ENCODE measurements at regions not wholly inside any gene's neighbourhood (a gene's known extent, or its start where the extent isn't known, plus 50 kb on each side); places are given as distances from the start of the nearest gene placed in this dataset.
A peak's percentile ranks its signal among the peaks of the same experiment; 100 is the strongest.

GRCh38 chr3:86793786-86794185 lies 197.2 kb downstream of the VGLL3 start:
- H3K27ac ChIP-seq (ENCODE audit: insufficient read depth, low read length): peak overlapping the region; percentile 85; the same call in 1 of the 2 replicates
- H3K9me3 ChIP-seq (ENCODE audit: control insufficient read depth, insufficient read depth, low read length): no peaks in the 10 kb centered on the region
- peak overlapping the region; percentile 77; the same call in 1 of the 2 replicates for H3K4ac ChIP-seq (ENCODE audit: low read depth, low read length)
- intact Hi-C loops (cut with micrococcal nuclease): loop anchor here (1.0 to 5.0 kb wide), 3 partner anchors 64 to 198 kb away; partner anchors contain the start of gene VGLL3
- peaks cover 5% of the 10 kb centered on the region; the same call in 1 of the 2 replicates for H3K4me1 ChIP-seq (ENCODE audit: control insufficient read depth, insufficient read depth, low read length)
- H3K23ac ChIP-seq (ENCODE audit: low read depth, low read length): peak overlapping the region; percentile 63; the same call in 1 of the 2 replicates
- H2AK5ac ChIP-seq (ENCODE audit: low read depth, low read length): no peak overlapping the region
- dilution Hi-C loops (cut with HindIII; ENCODE audit: low sequenced_read_pairs, unreplicated experiment): no loop called here
- peak overlapping the region; percentile 88 to 95 for H4K8ac ChIP-seq (ENCODE audit: low read depth in 2 of 2, low read length in 2 of 2)
- peak overlapping the region; percentile 99 for H3K18ac ChIP-seq (ENCODE audit: low read depth, low read length)
- no CpG with 5 or more reads among the region's 1 CpG for WGBS, 2 experiments (ENCODE audit: extremely low coverage in 2 of 2, insufficient read length in 1 of 2)
- no TSS peak for BruUV-seq (replicated peaks)
- no peaks in the 10 kb centered on the region for H4K20me1 ChIP-seq (ENCODE audit: insufficient read depth, low read length)
- peak overlapping the region; percentile 94 for H3K4me2 ChIP-seq (ENCODE audit: low read depth, low read length)
- ATAC-seq (ENCODE audit: low read depth) (peak; percentile 95), DNase-seq (peak; percentile 97)
- ChIA-PET CTCF (interaction anchor here (0.8 kb wide), 1 partner anchor 9 kb away, joined by 3 read pairs; no protein-coding TSS in a partner anchor), POLR2A (ENCODE audit: unreplicated experiment) (interaction anchor here (0.6 to 1.0 kb wide), 3 partner anchors 192 to 249 kb away, joined by 3 to 8 read pairs (median 7); partner anchors contain the start of gene VGLL3)
- 0 out of 3 replicates have a peak overlapping the region, but pooled peaks have one; percentile 16 for H2BK15ac ChIP-seq (ENCODE audit: low read depth, low read length)
- peak overlapping the region; percentile 82; the same call in 1 of the 2 replicates for H2BK20ac ChIP-seq (ENCODE audit: low read depth, low read length)
- H2AFZ ChIP-seq (replicated peaks; ENCODE audit: low read length, poor library complexity): no peak overlapping the region
- H2BK5ac ChIP-seq (ENCODE audit: low read depth, low read length, poor library complexity, severe bottlenecking): peak overlapping the region; percentile 99
- no peak overlapping the region for H2AK9ac ChIP-seq (replicated peaks; ENCODE audit: low read depth, low read length, poor library complexity)
- H3K9ac ChIP-seq (ENCODE audit: low read depth, low read length): peak overlapping the region; percentile 98; the same call in 1 of the 2 replicates
- H3K56ac ChIP-seq (ENCODE audit: extremely low read depth, insufficient read depth, low read length): peak overlapping the region; percentile 97
- H3K4me3 ChIP-seq (ENCODE audit: insufficient read depth, low read depth, low read length): no peak overlapping the region
- in situ Hi-C loops (cut with MboI; ENCODE audit: low sequenced_read_pairs): loop anchor here (10.0 kb wide), 1 partner anchor 141 kb away; no protein-coding TSS in a partner anchor
- H3K79me1 ChIP-seq (ENCODE audit: low read depth in 1 of 2, low read length in 2 of 2): no peaks in the 10 kb centered on the region
- no peaks in the 10 kb centered on the region for H3K9me1 ChIP-seq (ENCODE audit: insufficient read depth, low read length)
- peak overlapping the region; percentile 89 for H4K91ac ChIP-seq (ENCODE audit: insufficient read depth, low read depth, low read length)
- H2BK120ac ChIP-seq (ENCODE audit: low read depth, low read length): peak overlapping the region; percentile 97
- no peaks in the 10 kb centered on the region for H3K27me3 ChIP-seq (ENCODE audit: control insufficient read depth, insufficient read depth, low read length)
- peak overlapping the region; percentile 72; the same call in 1 of the 2 replicates for H3K14ac ChIP-seq (replicated peaks; ENCODE audit: low read depth, low read length)
- H4K5ac ChIP-seq (ENCODE audit: low read depth, low read length): peak overlapping the region; percentile 94
- no peaks in the 10 kb centered on the region for H3K36me3 ChIP-seq (ENCODE audit: control insufficient read depth, insufficient read depth, low read length)
- TF ChIP-seq MAZ (IDR thresholded peaks at IDR 0.05; ENCODE audit: borderline replicate concordance, low read depth, low read length): no peak
- peak; percentile 50 for TF ChIP-seq RCOR1 (IDR thresholded peaks at IDR 0.05; ENCODE audit: insufficient replicate concordance, low read length)
- no peak for TF ChIP-seq SMC3 (IDR thresholded peaks at IDR 0.05; ENCODE audit: low read depth, low read length)
- TF ChIP-seq FOS (IDR thresholded peaks at IDR 0.05; ENCODE audit: low read depth, low read length): peak; percentile 44; the same call in 1 of the 2 replicates
- no peak for TF ChIP-seq NFE2L2 (IDR thresholded peaks at IDR 0.05; ENCODE audit: low read depth, low read length)
- no peak for TF ChIP-seq CHD1 (IDR thresholded peaks at IDR 0.05; ENCODE audit: low read depth, low read length)
- no peak for TF ChIP-seq CTCF (conservative IDR thresholded peaks at IDR 0.05; ENCODE audit: low read depth, low read length)
- no peak for TF ChIP-seq MXI1 (IDR thresholded peaks at IDR 0.05; ENCODE audit: borderline replicate concordance, low read depth, low read length)
- TF ChIP-seq BHLHE40 (IDR thresholded peaks at IDR 0.05; ENCODE audit: low read depth, low read length): peak; percentile 72; the same call in 1 of the 2 replicates
- TF ChIP-seq RAD21 (IDR thresholded peaks at IDR 0.05; ENCODE audit: low read length): no peak
- no peak for TF ChIP-seq ELK1 (IDR thresholded peaks at IDR 0.05; ENCODE audit: borderline replicate concordance, low read depth, low read length)
- no peak; the same call in 1 of the 2 replicates for TF ChIP-seq CEBPB (IDR thresholded peaks at IDR 0.05; ENCODE audit: low read depth, low read length)
- TF ChIP-seq MAFK (IDR thresholded peaks at IDR 0.05; ENCODE audit: low read depth, low read length): 0 out of 2 replicates have a peak, but pooled peaks have one; percentile 17
- no peak for TF ChIP-seq RFX5 (IDR thresholded peaks at IDR 0.05; ENCODE audit: low read depth, low read length)
- TF ChIP-seq POLR2A (IDR thresholded peaks at IDR 0.05; ENCODE audit: low read depth, low read length): peak; percentile 69
